Muscle layer of duodenum (tissue), 2 donors: ENCODE measurements at regions not wholly inside any gene's neighbourhood (a gene's known extent, or its start where the extent isn't known, plus 50 kb on each side); places are given as distances from the start of the nearest gene placed in this dataset.
"Not testable (repeated sequence)": the region's sequence is repeated elsewhere in the genome, so short reads cannot be mapped to it uniquely, and the experiment has no call there.

Experiments
- H3K27ac ChIP-seq: one replicate; pipeline ENCODE4 v1.7.0; 2013; ENCODE audit warnings: mild to moderate bottlenecking, low read length
- H3K27me3 ChIP-seq: one replicate; pipeline ENCODE4 v1.7.0; 2013; ENCODE audit warnings: low read depth, mild to moderate bottlenecking, control low read depth, low read length
- H3K36me3 ChIP-seq, 2 donors: one replicate each; pipeline ENCODE4 v1.7.0; 2013; ENCODE audit warnings: low read length in 2 of 2, control low read depth in 1 of 2, mild to moderate bottlenecking in 1 of 2; ENCODE audit not compliant: insufficient read depth in 2 of 2, control insufficient read depth in 1 of 2
- H3K4me1 ChIP-seq, 2 donors: one replicate each; pipeline ENCODE4 v1.7.0; 2013; ENCODE audit warnings: low read length in 2 of 2, mild to moderate bottlenecking in 2 of 2, control low read depth in 1 of 2, moderate library complexity in 1 of 2; ENCODE audit not compliant: insufficient read depth in 2 of 2, control insufficient read depth in 1 of 2
- H3K4me3 ChIP-seq, 2 donors: one replicate each; pipeline ENCODE4 v1.7.0; 2013; ENCODE audit warnings: low read length in 2 of 2, low read depth in 1 of 2, mild to moderate bottlenecking in 1 of 2
- H3K9me3 ChIP-seq, 2 donors: one replicate each; pipeline ENCODE4 v1.7.0; 2013; ENCODE audit warnings: low read length in 2 of 2, control low read depth in 1 of 2, mild to moderate bottlenecking in 1 of 2; ENCODE audit not compliant: control insufficient read depth in 1 of 2
- donor health status: healthy.

- not testable (repeated sequence) for H3K4me1 ChIP-seq, H3K36me3 ChIP-seq, H3K27ac ChIP-seq, H3K27me3 ChIP-seq, H3K4me3 ChIP-seq
- peaks cover 36 to 39% of the 10 kb centered on the region in 2 donors for H3K9me3 ChIP-seq
Measured at GRCh38 chr2:89826741-89827140, 1135.3 kb downstream of the RPIA start.

- peaks cover 26 to 34% of the 10 kb centered on the region in 2 donors for H3K9me3 ChIP-seq
- not testable (repeated sequence) for H3K36me3 ChIP-seq, H3K4me3 ChIP-seq, H3K27ac ChIP-seq, H3K4me1 ChIP-seq, H3K27me3 ChIP-seq
Measured at GRCh38 chr2:89827829-89828228, 1136.4 kb downstream of the RPIA start.

GRCh38 chr2:89828416-89828815 is 1136.9 kb downstream of the RPIA start:
- H3K36me3 ChIP-seq, H3K27me3 ChIP-seq, H3K4me1 ChIP-seq, H3K27ac ChIP-seq, H3K4me3 ChIP-seq: not testable (repeated sequence)
- peaks cover 20 to 31% of the 10 kb centered on the region in 2 donors for H3K9me3 ChIP-seq

GRCh38 chr2:89828961-89829631 is 1137.6 kb downstream of the RPIA start:
- not testable (repeated sequence) for H3K27me3 ChIP-seq, H3K4me1 ChIP-seq, H3K27ac ChIP-seq, H3K4me3 ChIP-seq, H3K36me3 ChIP-seq
- peaks cover 13 to 31% of the 10 kb centered on the region in 2 donors for H3K9me3 ChIP-seq

- no peaks in the 10 kb centered on the region for H3K36me3 ChIP-seq
- H3K4me3 ChIP-seq = peak overlapping the region in 1 of 2 donors; percentile 0
- no peak overlapping the region for H3K27ac ChIP-seq
- no peaks in the 10 kb centered on the region for H3K27me3 ChIP-seq
- no peaks in the 10 kb centered on the region for H3K4me1 ChIP-seq
- peaks cover 6 to 25% of the 10 kb centered on the region in 2 donors for H3K9me3 ChIP-seq
Measured at GRCh38 chr2:89829828-89830227, 1138.4 kb downstream of the RPIA start.

GRCh38 chr2:89830341-89831218 is 1139.1 kb downstream of the RPIA start:
- Histone ChIP-seq H3K9me3 (peaks cover 7 to 21% of the 10 kb centered on the region in 2 donors), H3K4me3 (peak overlapping the region in 1 of 2 donors; percentile 0)
- H3K36me3 ChIP-seq, H3K27me3 ChIP-seq, H3K4me1 ChIP-seq, H3K27ac ChIP-seq: not testable (repeated sequence)

- H3K9me3 ChIP-seq = peaks cover 20 to 23% of the 10 kb centered on the region in 2 donors
- no peak overlapping the region for H3K27ac ChIP-seq
- H3K36me3 ChIP-seq = no peaks in the 10 kb centered on the region
- H3K4me3 ChIP-seq = peak overlapping the region in 1 of 2 donors; percentile 0
- no peaks in the 10 kb centered on the region for H3K27me3 ChIP-seq
- H3K4me1 ChIP-seq = no peaks in the 10 kb centered on the region
Measured at GRCh38 chr2:89831641-89832498, 1140.4 kb downstream of the RPIA start.

- H3K9me3 ChIP-seq = peaks cover 21 to 23% of the 10 kb centered on the region in 2 donors
- H3K27me3 ChIP-seq = no peaks in the 10 kb centered on the region
- H3K36me3 ChIP-seq = no peaks in the 10 kb centered on the region
- no peak overlapping the region for H3K27ac ChIP-seq
- H3K4me1 ChIP-seq = no peaks in the 10 kb centered on the region
- no peak overlapping the region for H3K4me3 ChIP-seq
Measured at GRCh38 chr2:89833116-89833779, 1141.8 kb downstream of the RPIA start.

GRCh38 chr2:89833780-89834117 is 1142.3 kb downstream of the RPIA start:
- Histone ChIP-seq H3K27me3 (no peaks in the 10 kb centered on the region), H3K9me3 (peaks cover 21 to 23% of the 10 kb centered on the region in 2 donors), H3K4me3 (no peak overlapping the region)

GRCh38 chr2:89834306-89834705 is 1142.8 kb downstream of the RPIA start:
- Histone ChIP-seq H3K27ac (no peak overlapping the region), H3K9me3 (peaks cover 18 to 21% of the 10 kb centered on the region in 2 donors), H3K36me3 (no peaks in the 10 kb centered on the region), H3K4me1 (no peaks in the 10 kb centered on the region), H3K27me3 (no peaks in the 10 kb centered on the region), H3K4me3 (no peak overlapping the region)

More at GRCh38 chr2:89833780-89834117, 1142.3 kb downstream of the RPIA start:
- Histone ChIP-seq H3K4me1 (no peaks in the 10 kb centered on the region), H3K27ac (no peak overlapping the region), H3K36me3 (no peaks in the 10 kb centered on the region)
